GM21576 (cell line): ENCODE measurements at regions not wholly inside any gene's neighbourhood (a gene's known extent, or its start where the extent isn't known, plus 50 kb on each side); places are given as distances from the start of the nearest gene placed in this dataset.
"Not testable (repeated sequence)": the region's sequence is repeated elsewhere in the genome, so short reads cannot be mapped to it uniquely, and the experiment has no call there.

ENCODE experiments used
- ATAC-seq: cut with Tn5 transposase; IDR thresholded peaks from one replicate; pipeline ENCODE4 v1.9.1; 2021; ENCODE audit warnings: mild to moderate bottlenecking, moderate library complexity; ENCODE audit not compliant: unreplicated experiment

DNA sequence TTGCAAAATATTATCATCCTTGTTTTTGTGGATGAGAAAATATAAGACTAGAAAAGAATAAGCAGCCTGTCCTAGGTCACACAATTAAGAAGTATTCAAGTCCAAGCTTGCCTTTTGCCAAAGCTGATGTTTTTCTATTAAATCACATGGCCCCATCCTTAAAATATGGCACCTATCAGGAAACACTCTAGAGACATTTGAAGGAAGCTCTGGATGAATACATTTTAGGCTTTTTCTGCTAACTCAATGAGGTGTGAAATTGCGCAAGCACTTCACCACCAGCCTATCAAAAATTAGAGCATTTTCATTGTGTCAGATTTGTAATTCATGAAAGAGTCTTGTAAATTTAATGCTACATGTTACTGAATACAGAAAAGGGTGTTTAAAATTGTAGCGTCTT lies 251.1 kb upstream of the MAD2L1 start:
- no peak for ATAC-seq

DNA sequence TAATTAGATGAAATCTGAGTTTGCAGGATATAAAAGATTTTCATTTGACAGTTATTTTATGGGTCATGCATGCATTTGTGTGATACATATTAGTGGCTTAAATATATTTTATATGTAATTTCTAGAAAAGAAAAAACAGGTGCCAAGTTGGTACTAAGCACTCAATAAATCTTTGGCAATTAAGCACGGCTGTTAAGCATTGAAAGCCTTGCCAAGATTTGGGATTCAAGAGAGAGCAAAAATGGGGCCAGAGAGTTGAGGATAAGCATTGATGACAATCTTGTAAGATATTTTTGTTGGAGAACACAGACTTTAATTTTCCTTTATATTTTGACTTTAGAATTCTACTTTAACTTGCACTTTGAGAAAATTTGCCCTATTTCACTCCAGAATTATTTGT lies 249.8 kb upstream of the MAD2L1 start:
- no peak for ATAC-seq

DNA sequence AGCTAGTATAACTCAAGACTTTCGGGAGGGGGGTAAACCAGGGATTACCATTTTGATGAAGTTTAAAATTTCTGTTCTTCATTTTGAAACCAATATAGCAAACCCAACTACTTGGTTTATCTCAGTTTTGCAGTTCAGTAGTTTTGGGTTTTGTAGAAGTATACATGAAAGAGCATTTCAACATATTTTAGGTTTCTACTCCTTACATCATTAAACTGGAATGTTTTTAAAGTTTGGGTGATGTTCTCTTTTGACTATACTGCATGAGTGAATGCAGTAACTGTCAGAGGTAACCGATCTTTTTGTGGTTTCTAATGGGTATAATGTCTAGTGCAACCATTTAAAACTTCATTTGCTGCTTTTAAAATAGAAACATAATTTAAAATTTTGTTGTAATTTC lies 248.3 kb upstream of the MAD2L1 start:
- no peak for ATAC-seq

DNA sequence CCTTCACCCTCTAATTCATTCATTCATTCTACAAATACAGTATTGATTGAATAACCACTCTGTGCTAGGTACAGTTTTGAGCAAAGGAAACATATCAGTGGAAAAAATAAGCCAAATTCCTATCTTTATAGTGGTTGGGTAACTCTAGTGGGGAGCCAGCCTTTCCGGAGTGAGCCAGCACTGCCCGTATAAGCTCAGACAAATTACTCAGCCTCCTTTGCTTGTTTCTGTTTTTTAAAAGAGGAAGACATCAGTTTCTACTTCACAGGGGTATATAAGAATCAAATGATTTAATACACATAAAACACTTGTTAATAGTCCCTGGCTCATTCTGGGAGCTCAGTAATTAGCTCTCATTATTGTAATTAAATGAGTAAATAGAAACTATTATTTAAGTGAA lies 238.2 kb upstream of the MAD2L1 start:
- ATAC-seq = no peak

DNA sequence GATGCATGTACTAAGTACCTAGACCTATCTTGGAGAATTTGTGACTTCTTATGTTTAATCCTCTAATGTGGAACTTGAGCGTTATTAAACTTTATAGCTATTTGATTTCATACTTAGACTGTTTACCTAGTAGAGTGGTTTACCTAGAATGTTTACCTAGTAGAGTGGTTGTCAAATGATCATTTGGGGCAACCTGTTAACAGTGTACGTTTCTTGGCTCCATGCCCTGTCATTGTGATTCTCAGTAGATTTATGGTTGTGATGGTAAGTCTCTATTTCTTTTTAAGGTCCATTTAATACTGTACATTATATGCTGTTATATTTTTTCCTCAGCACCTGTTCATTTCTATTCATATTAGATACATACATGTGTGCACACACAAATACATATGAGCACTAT lies 233.0 kb upstream of the MAD2L1 start:
- ATAC-seq = no peak

DNA sequence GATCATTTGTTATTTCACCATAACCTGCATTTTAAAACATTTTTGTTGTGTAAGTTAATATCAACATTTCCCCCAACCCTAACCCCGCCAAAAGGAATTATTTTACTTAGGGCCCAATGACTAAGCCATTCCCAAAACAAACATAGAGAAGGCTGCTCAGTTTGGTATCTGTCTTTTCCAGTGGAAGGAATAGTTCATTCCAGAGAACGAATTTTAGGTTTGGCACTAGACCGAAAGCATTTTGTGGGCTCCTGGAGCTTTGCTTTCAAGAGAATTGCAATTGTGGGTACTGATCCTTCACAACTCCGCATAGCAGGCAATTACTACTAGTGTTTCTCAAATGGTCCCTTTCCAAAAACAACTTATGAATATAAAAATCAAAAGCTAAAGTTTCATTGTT lies 226.7 kb upstream of the MAD2L1 start:
- no peak for ATAC-seq

DNA sequence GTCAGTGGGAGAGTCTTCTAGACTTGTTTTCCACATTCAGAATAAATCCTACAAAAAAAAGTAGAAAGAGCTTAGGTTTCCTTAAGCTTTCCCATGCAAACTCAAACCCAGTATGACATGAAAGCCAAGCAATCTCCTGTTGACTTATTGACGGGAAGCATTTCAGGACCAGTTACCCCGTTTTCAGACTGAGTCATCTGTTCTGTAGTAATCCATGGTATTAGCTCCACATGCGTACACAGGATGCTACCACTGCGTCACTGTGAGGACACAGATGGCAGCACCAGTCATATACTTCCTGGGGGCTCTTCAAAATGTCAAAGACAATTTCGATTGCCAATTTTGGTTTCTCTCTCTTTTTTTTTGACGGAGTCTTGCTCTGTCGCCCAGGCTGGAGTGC lies 224.9 kb upstream of the MAD2L1 start:
- no peak for ATAC-seq

DNA sequence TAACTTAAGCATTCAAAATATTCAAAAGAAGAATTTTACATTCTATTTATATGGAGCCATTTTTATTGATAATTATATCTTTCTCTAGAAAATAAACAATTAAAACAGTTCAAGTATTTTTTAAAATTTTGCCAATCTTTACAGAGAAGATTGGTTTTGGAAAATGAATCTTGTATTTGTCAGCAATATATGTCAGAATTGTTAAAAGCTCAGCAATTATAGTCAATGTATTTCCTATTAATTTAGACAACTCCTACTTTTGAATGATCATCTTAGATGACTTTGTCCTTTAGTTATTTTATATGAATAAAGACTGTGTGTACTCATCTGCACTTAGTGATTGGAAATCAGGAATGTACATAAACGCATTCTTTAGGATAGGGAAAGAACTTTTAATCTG lies 223.9 kb upstream of the MAD2L1 start:
- ATAC-seq = no peak

DNA sequence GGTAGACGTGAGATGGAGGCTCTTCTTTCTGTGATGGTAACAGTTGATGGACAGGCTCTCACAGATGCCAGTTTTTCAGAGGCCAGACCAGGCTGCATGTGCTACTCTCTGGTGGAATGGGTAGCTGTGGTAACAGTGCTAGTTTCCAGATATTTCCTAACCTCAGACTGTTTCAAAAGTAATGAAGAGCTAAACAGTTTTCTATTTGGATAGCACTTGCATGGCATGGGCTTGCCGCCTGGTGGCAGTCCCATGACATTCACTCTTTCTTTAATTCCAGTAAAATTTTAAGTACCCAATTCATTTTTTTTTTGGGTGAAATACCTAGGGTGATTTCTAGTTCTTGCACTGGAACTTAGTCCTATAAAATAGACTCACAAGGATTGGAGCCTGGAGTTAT lies 220.2 kb upstream of the MAD2L1 start:
- no peak for ATAC-seq

DNA sequence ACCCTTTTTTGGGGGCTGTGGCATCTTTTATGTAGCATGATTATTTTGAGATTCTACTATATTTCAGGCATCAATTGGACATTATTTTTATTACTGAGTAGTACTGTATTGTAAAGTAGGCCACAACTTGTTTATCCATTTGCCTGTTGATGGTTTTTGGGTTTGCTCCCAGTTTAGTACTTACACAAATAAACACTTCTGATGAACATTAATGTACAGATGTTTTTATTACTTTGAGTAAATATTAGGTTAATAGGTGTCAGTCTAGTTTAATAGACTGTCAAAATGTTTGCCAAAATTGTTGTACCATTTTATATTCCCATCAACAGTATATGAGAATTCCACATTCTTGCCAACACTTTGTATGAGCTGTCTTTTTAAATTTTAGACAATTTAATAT lies 214.9 kb upstream of the MAD2L1 start:
- no peak for ATAC-seq

DNA sequence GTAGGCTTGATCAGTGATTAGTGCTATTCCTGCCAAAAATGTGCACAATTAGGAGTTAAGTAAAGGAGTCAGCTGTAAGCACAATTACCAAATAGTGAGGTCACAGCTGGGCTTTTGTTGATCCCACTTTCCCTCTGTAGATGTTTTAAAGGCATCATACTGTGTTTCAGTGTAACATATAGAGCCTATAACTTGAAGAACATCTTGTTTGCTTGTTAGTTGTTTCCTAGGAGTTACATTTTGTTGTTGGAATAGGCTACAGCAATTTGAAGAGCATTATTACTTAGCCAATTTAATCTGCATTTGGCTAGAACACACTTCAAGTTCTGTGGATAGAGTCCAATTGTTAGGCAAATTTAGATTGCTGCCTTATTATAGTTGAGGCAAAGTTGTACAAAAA lies 210.7 kb upstream of the MAD2L1 start:
- ATAC-seq = no peak

DNA sequence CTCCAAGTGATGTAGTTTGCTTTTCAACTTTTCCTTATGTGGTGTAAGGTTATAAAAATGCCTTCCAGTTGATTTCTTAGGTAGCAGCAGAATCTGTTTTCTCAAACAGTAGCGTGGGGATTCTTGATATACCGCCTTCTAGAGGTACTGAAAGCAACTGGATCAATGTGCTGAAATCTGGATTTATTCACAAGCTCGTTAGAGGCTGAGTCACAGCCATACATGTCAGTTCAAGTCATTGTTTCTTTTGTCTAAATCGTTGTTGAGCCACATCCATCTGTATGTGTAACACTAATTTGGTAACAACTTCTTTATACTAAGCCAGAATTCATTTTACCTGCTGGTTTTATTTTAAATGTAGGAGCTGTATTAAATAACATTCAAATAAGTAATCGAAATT lies 200.0 kb upstream of the MAD2L1 start:
- no peak for ATAC-seq

DNA sequence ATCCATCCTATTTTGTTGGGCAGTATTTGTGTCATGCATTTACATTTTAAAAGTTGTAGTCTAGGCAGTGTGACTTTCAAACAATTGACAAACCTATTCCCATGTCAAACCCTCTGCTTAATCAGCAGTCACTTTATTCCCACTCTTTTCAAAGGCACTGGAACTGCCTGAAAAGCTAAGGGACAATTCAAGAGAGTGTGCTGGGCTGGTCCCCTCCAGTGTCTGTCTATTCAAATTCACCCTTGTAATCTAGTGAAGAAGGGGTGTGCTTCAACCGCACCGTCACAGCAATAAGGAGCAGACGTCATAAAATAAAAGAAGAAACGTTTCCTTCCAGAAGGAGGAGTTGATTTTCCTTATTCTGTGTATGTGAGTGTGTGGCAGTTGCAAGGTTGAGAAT lies 197.0 kb upstream of the MAD2L1 start:
- ATAC-seq = no peak

DNA sequence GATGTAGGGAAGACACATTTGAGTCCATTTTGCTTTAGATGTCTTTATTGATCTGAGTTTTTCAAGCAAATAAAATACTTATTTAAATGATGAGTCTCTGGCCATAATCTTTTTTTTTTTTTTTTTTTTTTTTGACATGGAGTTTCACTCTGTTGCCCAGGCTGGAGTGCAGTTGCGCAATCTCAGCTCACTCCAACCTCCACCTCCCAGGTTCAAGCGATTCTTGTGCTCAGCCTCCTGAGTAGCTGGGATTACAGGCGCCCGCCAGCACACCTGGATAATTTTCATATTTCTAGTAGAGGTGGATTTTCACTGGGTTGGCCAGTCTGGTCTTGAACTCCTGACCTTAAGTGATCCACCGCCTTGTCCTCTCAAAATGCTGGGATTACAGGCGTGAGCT lies 194.5 kb upstream of the MAD2L1 start:
- ATAC-seq = no peak

DNA sequence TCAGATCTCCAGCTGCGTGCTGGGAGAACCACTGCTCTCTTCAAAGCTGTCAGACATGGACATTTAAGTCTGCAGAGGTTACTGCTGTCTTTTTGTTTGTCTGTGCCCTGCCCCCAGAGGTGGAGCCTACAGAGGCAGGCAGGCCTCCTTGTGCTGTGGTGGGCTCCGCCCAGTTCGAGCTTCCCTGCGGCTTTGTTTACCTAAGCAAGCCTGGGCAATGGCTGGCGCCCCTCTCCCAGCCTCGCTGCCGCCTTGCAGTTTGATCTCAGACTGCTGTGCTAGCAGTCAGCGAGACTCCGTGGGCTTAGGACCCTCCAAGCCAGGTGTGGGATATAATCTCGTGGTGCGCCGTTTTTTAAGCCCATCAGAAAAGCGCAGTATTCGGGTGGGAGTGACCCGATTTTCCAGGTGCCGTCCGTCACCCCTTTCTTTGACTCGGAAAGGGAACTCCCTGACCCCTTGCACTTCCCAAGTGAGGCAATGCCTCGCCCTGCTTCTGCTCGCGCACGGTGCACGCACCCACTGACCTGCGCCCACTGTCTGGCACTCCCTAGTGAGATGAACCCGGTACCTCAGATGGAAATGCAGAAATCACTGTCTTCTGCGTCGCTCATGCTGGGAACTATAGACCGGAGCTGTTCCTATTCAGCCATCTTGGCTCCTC lies 189.6 kb upstream of the MAD2L1 start:
- ATAC-seq = not testable (repeated sequence)

DNA sequence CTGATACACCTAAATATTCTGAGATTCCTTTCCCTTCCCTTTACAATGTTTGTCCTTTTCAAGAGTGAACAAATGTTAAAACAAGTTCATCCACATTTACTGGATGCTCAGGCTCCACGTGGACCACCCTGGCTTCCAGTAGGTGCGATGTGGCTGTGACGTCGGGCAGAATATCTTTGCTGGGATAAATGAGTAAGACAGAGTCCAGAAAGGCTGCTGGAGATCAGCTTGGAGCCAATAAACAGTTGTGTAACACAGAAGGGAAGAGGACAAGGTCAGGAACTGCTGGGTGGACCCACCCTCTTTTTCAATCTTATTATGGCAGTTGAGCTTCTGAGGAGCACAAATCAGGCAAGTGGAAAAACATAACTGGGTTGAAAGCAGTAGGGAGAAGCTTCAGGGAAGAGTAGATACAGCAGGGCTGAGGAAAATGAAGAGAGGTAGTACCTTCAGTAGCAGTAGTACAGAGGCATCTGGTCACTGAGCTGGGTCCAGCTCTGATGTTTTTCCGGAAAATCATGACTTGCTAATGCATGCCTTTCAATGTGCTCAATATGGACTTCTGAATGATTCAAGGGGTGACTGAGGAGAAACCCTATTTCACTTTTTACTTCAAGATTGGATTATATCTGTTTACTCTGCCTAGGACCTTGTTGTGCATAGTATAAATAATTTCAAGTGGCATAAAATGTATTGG lies 171.8 kb upstream of the MAD2L1 start:
- ATAC-seq = no peak

DNA sequence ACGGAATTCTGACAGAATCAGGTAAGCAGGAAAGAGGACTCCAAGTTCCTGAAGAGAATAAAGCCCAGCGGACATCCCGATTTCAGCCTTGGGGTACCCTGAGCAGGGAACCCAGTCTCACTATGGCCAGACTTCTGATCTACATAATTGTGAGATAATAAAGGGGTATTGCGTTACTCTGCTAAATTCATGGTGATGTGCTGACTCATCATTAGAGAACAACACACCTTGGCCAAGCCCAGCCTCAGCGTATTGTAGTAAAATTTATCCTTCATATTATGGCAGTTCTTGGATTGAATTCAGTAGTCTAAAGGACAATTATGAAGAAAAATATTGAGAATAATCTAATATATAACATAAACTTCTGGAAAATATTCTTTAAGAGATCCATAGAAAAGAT lies 170.2 kb upstream of the MAD2L1 start:
- ATAC-seq = no peak

DNA sequence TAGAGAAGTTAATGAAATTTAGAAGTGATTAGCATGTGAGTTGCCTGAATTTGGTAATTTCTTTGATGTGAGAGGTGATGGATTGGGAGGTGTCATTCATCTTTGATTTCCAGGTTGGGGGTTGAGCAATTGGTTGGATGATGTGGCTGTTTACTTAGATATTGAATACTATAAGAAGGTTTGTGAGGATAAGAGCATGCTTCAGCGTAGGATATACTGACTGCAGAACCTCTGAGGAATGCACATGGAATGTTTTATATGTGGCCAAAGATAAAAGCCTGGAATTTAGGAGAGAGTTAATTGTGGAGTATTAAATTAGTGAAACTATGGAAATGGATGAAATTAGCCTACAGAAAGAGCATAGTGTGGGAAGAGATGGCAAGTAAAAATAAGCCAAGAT lies 165.4 kb upstream of the MAD2L1 start:
- ATAC-seq = no peak

DNA sequence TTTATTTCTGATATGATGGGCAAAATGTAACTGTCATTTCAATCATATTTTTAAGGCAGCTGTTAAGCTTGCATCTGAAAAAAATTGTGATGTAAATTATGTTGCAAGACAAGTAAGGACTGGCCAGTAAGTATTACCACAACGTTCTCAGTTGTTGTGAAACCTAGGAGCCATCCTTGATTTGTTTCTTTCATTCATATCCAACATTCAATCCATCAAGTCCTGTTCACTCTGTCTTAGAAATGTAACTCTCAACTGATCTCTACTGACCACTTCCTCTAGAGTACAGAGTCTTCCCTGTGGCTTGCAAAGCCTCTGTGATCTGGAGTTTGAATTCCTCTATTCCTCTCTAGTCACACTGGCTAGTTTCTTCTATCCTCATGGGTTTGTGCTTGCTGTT lies 161.4 kb upstream of the MAD2L1 start:
- ATAC-seq = no peak

DNA sequence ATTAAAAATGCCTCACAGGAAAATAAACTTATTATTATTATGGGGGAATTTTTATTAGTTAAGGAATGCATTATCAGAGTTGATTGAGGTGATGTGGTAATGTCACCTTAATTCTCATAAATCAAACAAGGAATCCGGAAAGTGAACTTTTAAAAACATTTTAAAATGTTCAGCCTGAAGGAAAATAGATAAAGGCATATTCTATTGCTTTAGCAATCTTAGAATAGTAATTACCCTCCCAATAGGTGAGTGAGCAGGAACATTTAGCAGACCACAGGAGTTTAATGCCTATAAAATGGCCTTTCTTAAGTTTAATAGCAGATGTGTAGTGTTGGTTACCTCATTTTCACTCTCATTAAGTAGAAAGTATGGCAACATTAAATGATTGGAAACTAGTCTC lies 160.9 kb upstream of the MAD2L1 start:
- ATAC-seq = no peak

DNA sequence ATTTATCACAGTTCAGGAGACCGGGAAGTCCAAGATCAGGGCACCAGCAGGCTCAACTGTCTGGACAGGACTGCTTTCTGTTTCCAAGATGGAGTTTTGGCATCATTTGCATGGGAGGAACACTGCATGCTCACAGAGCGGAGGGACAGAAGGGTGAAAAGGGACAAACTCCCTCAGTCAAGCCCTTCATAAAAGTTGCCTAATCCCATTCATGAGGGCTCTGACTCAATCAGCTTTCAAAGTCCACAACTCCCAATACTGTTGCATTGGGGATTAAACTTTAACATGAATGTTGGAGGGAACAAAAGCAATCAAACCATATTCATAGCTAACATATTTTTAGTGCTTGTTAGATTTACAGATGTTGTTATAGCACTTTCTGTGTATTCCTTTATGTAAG lies 158.9 kb upstream of the MAD2L1 start:
- no peak for ATAC-seq

DNA sequence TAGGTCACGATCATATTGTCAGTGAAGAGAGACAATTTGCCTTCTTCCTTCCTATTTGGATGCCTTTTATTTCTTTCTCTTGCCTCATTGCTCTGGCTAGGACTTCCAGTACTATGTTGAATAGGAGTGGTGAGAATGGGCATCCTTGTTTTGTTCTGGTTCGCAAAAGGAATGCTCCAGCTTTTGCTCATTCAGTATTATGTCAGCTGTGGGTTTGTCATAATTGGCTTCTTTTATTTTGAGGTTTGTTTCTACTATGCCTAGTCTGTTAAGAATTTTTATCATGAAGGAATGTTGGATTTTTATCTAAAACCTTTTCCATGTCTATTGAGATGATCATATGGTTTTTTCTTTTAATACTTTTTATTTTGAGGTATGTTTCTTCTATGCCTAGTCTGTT lies 152.3 kb upstream of the MAD2L1 start:
- no peak for ATAC-seq

DNA sequence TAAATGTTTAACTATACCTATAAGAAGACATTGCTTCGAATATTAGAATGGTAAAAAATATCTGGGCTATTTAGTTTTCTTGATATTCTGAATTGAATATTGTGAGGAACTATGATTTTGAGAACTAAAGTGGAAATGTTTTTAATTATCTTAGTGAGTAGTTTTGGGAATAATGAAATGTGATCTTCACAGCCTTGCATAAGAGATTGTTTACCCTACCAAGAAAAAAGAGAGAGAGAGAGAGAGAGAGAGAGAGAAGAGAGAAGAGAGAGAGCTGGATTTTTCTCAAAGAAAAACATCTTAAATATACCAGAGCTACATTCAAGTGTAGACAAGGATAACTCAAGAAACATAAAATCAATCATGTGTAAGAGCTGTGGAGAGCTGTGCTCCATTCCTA lies 148.7 kb upstream of the MAD2L1 start:
- ATAC-seq = no peak
